ENCODE measurements at regions not wholly inside any gene's neighbourhood (a gene's known extent, or its start where the extent isn't known, plus 50 kb on each side); places are given as distances from the start of the nearest gene placed in this dataset.

GRCh38 chr19:30309176-30309575 lies 63.0 kb upstream of the ZNF536 start:
- no peak for ATAC-seq (ENCODE audit: low FRiP score in 2 of 2)
- no peak for DNase-seq
- Histone ChIP-seq H3K27ac (no peak overlapping the region), H3K9me3 (no peaks in the 10 kb centered on the region), H3K4me1 (no peaks in the 10 kb centered on the region), H3K4me3 (no peak overlapping the region), H3K36me3 (no peaks in the 10 kb centered on the region), H3K27me3 (no peaks in the 10 kb centered on the region)
- 71 to 76% methylated on average over 6 of the region's 6 CpGs for WGBS, 2 donors
- no peak for TF ChIP-seq POLR2A (IDR thresholded peaks at IDR 0.05)
- no peak for TF ChIP-seq CTCF (IDR thresholded peaks at IDR 0.05)

- TF ChIP-seq CTCF (IDR thresholded peaks at IDR 0.05) (no peak), POLR2AphosphoS5 (IDR thresholded peaks at IDR 0.05) (no peak), EP300 (IDR thresholded peaks at IDR 0.05) (no peak), POLR2A (IDR thresholded peaks at IDR 0.05) (no peak)
- H3K4me1 ChIP-seq = no peaks in the 10 kb centered on the region
- no peak for DNase-seq
- no peak for ATAC-seq (ENCODE audit: low FRiP score in 2 of 2)
- H3K9me3 ChIP-seq = no peaks in the 10 kb centered on the region
- no peak overlapping the region for H3K4me3 ChIP-seq
- H3K27me3 ChIP-seq = no peaks in the 10 kb centered on the region
- H3K27ac ChIP-seq = no peak overlapping the region
- WGBS, 2 donors = 83 to 84% methylated on average over 14 of the region's 14 CpGs
- H3K36me3 ChIP-seq = no peaks in the 10 kb centered on the region
Observed at GRCh38 chr19:30309905-30310601, 62.1 kb upstream of the ZNF536 start.

GRCh38 chr19:30310602-30311263 lies 61.5 kb upstream of the ZNF536 start:
- no peaks in the 10 kb centered on the region for H3K4me1 ChIP-seq
- H3K4me3 ChIP-seq = no peak overlapping the region
- WGBS, 2 donors = 85 to 87% methylated on average over 14 to 15 of the region's 16 CpGs
- H3K9me3 ChIP-seq = no peaks in the 10 kb centered on the region
- ATAC-seq (ENCODE audit: low FRiP score in 2 of 2) (no peak), DNase-seq (no peak)
- H3K27ac ChIP-seq = no peak overlapping the region
- no peaks in the 10 kb centered on the region for H3K27me3 ChIP-seq
- TF ChIP-seq CTCF (IDR thresholded peaks at IDR 0.05) (no peak), EP300 (IDR thresholded peaks at IDR 0.05) (no peak), POLR2A (IDR thresholded peaks at IDR 0.05) (no peak), POLR2AphosphoS5 (IDR thresholded peaks at IDR 0.05) (no peak)
- H3K36me3 ChIP-seq = no peaks in the 10 kb centered on the region

GRCh38 chr19:30311911-30312310 lies 60.3 kb upstream of the ZNF536 start:
- ATAC-seq (ENCODE audit: low FRiP score in 2 of 2) = no peak
- DNase-seq = no peak
- WGBS, 2 donors = 80 to 81% methylated on average over 7 of the region's 7 CpGs
- Histone ChIP-seq H3K4me3 (no peak overlapping the region), H3K4me1 (no peaks in the 10 kb centered on the region), H3K9me3 (no peaks in the 10 kb centered on the region), H3K27me3 (no peaks in the 10 kb centered on the region), H3K36me3 (no peaks in the 10 kb centered on the region), H3K27ac (no peak overlapping the region)
- no peak for TF ChIP-seq POLR2AphosphoS5 (IDR thresholded peaks at IDR 0.05)

GRCh38 chr19:30312582-30313352 lies 59.4 kb upstream of the ZNF536 start:
- WGBS, 2 donors = 75 to 82% methylated on average over 5 to 12 of the region's 14 CpGs
- Histone ChIP-seq H3K4me3 (no peak overlapping the region), H3K4me1 (no peaks in the 10 kb centered on the region), H3K9me3 (no peaks in the 10 kb centered on the region), H3K27me3 (no peaks in the 10 kb centered on the region), H3K36me3 (no peaks in the 10 kb centered on the region), H3K27ac (no peak overlapping the region)
- TF ChIP-seq POLR2AphosphoS5 (IDR thresholded peaks at IDR 0.05) (no peak), EP300 (IDR thresholded peaks at IDR 0.05) (no peak), CTCF (IDR thresholded peaks at IDR 0.05) (no peak), POLR2A (IDR thresholded peaks at IDR 0.05) (no peak)
- no peak for ATAC-seq (ENCODE audit: low FRiP score in 2 of 2)
- DNase-seq = no peak

Measured in upper lobe of left lung (tissue), 6 donors.